ENCODE measurements at regions not wholly inside any gene's neighbourhood (a gene's known extent, or its start where the extent isn't known, plus 50 kb on each side); places are given as distances from the start of the nearest gene placed in this dataset.

- TF ChIP-seq POLR2A (IDR thresholded peaks at IDR 0.05) (no peak), CTCF (IDR thresholded peaks at IDR 0.05) (no peak), EP300 (IDR thresholded peaks at IDR 0.05) (no peak)
These were observed 251.6 kb upstream of the CSF3R start for GRCh38 chr1:36734356-36734755.
